Chondrocyte (in vitro differentiated cells): ENCODE measurements at regions not wholly inside any gene's neighbourhood (a gene's known extent, or its start where the extent isn't known, plus 50 kb on each side); places are given as distances from the start of the nearest gene placed in this dataset.
"Not testable (repeated sequence)": the region's sequence is repeated elsewhere in the genome, so short reads cannot be mapped to it uniquely, and the experiment has no call there.

Experiments used
- DNase-seq: peaks from one replicate; pipeline ENCODE4 v3.0.0; 2021; ENCODE audit warnings: mixed read lengths, low spot score
- H3K27ac Mint-ChIP-seq: one replicate; pipeline ENCODE4 v1.8.0; 2021; ENCODE audit warnings: mild to moderate bottlenecking, moderate library complexity, mixed read lengths; ENCODE audit not compliant: unreplicated experiment
- H3K27me3 Mint-ChIP-seq: 2 replicates; pipeline ENCODE4 v1.8.0; 2021; ENCODE audit warnings: low read depth, mixed read lengths
- H3K36me3 Mint-ChIP-seq: 2 replicates; pipeline ENCODE4 v1.8.0; 2021; ENCODE audit warnings: low read depth, mixed read lengths
- H3K4me1 Mint-ChIP-seq: 2 replicates; pipeline ENCODE4 v1.8.0; 2021; ENCODE audit warnings: low read depth, mild to moderate bottlenecking, mixed read lengths
- H3K4me3 Mint-ChIP-seq: one replicate; pipeline ENCODE4 v1.8.0; 2021; ENCODE audit warnings: mild to moderate bottlenecking, moderate library complexity, mixed read lengths; ENCODE audit not compliant: unreplicated experiment
- H3K9me3 Mint-ChIP-seq: 2 replicates; pipeline ENCODE4 v1.8.0; 2021; ENCODE audit warnings: low read depth, mixed read lengths
- CTCF ChIP-seq: fragments of 200-600 bp; sonication (generic); IDR thresholded peaks from 2 replicates; pipeline ENCODE4 v1.5.0; 2021; ENCODE audit warnings: antibody characterized with exemption, mild to moderate bottlenecking, moderate library complexity

GRCh38 chr10:80829151-80829550 is 291.4 kb downstream of the SH2D4B start:
- Mint-ChIP-seq H3K4me3 (no peak overlapping the region), H3K27me3 (no peaks in the 10 kb centered on the region), H3K27ac (no peak overlapping the region), H3K36me3 (no peaks in the 10 kb centered on the region), H3K4me1 (no peaks in the 10 kb centered on the region), H3K9me3 (peaks cover 25% of the 10 kb centered on the region)
- no peak for DNase-seq
- no peak for TF ChIP-seq CTCF

DNA sequence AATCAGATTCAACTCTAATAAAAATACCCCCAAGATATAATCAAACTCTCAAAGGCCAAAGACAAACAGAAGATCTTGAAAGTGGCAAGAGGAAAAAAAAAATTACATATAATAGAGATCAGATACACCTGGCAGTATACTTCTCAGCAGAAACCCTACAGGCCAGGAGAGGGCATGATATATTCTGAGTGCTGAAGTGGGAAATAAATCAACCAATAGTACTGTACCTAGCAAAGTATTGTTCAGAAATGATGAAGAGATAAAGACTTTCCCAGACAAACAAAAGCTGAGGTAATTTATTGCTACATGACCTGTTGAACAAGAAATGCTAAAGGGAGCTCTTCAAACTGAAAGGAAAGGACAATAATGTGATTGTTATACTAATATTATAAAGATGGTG is 291.9 kb downstream of the SH2D4B start:
- H3K27me3 Mint-ChIP-seq, result no peaks in the 10 kb centered on the region
- H3K27ac Mint-ChIP-seq, result no peak overlapping the region
- no peaks in the 10 kb centered on the region for H3K36me3 Mint-ChIP-seq
- H3K4me1 Mint-ChIP-seq, result no peaks in the 10 kb centered on the region
- DNase-seq, result no peak
- no peak for TF ChIP-seq CTCF
- no peak overlapping the region for H3K4me3 Mint-ChIP-seq
- peaks cover 27% of the 10 kb centered on the region for H3K9me3 Mint-ChIP-seq

DNA sequence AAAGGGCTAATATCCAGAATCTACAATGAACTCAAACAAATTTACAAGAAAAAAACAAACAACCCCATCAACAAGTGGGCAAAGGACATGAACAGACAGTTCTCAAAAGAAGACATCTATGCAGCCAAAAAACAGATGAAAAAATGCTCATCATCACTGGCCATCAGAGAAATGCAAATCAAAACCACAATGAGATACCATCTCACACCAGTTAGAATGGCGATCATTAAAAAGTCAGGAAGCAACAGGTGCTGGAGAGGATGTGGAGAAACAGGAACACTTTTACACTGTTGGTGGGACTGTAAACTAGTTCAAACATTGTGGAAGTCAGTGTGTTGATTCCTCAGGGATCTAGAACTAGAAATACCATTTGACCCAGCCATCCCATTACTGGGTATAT is 295.0 kb downstream of the SH2D4B start:
- not testable (repeated sequence) for H3K36me3 Mint-ChIP-seq, H3K27me3 Mint-ChIP-seq, H3K27ac Mint-ChIP-seq, H3K4me3 Mint-ChIP-seq, H3K4me1 Mint-ChIP-seq, DNase-seq
- peaks cover 46% of the 10 kb centered on the region for H3K9me3 Mint-ChIP-seq

DNA sequence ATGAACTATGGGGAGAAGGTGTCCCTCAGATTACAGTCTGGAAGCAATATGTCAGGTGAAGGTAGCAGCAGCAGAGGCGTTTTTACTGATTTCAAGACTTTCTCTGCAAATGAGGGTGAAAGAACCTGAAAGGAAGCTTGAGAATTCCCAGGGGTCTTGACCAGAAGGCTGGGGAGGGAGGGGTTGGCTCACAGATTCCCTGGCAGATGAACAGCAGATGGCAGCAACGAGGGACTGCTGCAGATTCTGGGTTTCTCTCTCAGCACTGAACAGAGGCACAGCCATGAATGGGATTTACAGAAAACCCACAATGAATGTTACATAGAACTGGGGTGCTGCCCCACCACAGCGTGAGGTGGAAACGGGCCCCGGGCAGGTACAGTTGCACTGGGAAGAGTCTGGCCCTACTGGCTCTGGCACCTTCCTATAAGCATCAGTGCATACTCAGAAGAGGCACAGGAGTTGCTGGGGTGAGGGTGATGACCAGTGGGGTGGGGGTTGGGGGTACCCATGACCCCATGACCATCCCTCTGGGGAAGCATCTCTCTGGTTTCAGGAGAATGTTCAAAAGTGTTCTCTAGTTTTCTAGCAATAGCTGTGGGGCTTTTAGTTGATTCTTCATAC is 317.8 kb downstream of the SH2D4B start:
- Mint-ChIP-seq H3K27me3 (peaks cover 12% of the 10 kb centered on the region), H3K4me1 (no peaks in the 10 kb centered on the region), H3K4me3 (no peak overlapping the region), H3K27ac (no peak overlapping the region), H3K36me3 (no peaks in the 10 kb centered on the region), H3K9me3 (peaks cover 3% of the 10 kb centered on the region)
- peak; percentile 50 for TF ChIP-seq CTCF
- DNase-seq, result no peak

DNA sequence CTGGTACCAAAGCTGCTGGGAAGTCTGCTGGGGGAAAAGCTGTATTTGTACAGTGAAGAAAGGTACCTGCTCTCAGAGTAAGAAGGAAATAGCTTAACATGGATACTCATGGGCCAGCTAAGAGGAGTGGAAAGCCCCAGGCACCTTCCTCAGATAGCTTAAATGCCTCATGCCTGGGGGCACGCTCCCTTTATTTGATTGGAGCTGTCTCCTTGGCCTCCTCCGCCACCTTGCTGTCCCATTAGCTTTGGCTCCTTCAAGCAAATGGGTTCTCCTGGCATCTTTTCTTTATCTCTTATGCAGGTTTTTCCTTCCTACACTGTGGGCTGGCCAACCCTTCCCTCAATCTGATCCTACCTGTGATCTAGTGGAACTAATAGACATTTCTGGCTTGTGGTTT is 318.5 kb downstream of the SH2D4B start:
- Mint-ChIP-seq H3K36me3 (no peaks in the 10 kb centered on the region), H3K27ac (no peak overlapping the region), H3K9me3 (peaks cover 3% of the 10 kb centered on the region), H3K27me3 (peaks cover 12% of the 10 kb centered on the region), H3K4me3 (no peak overlapping the region), H3K4me1 (no peaks in the 10 kb centered on the region)
- no peak for TF ChIP-seq CTCF
- DNase-seq, result no peak

GRCh38 chr10:80859279-80859678 is 321.6 kb downstream of the SH2D4B start:
- H3K27ac Mint-ChIP-seq, H3K4me1 Mint-ChIP-seq, H3K4me3 Mint-ChIP-seq, H3K27me3 Mint-ChIP-seq, H3K36me3 Mint-ChIP-seq, H3K9me3 Mint-ChIP-seq, DNase-seq: not testable (repeated sequence)
